Upper lobe of right lung (tissue), 1 donor: ENCODE measurements at regions not wholly inside any gene's neighbourhood (a gene's known extent, or its start where the extent isn't known, plus 50 kb on each side); places are given as distances from the start of the nearest gene placed in this dataset.
A peak's percentile ranks its signal among the peaks of the same experiment; 100 is the strongest.

Experiments
- ATAC-seq: fragments of 200-7000 bp; cut with Tn5 transposase; one replicate; pipeline ENCODE4 v1.9.1; 2020; ENCODE audit warnings: mild to moderate bottlenecking, moderate library complexity
- DNase-seq: peaks from one replicate; pipeline ENCODE4 v3.0.0-alpha.2; 2020
- H3K27ac ChIP-seq: fragments of 200-600 bp; one replicate; pipeline ENCODE4 v1.8.0; 2022
- H3K27me3 ChIP-seq: fragments of 200-600 bp; one replicate; pipeline ENCODE4 v1.8.0; 2022; ENCODE audit warnings: mild to moderate bottlenecking
- H3K36me3 ChIP-seq: fragments of 200-600 bp; one replicate; pipeline ENCODE4 v1.8.0; 2022
- H3K4me1 ChIP-seq: fragments of 200-600 bp; one replicate; pipeline ENCODE4 v1.8.0; 2022
- H3K4me3 ChIP-seq: fragments of 200-600 bp; one replicate; pipeline ENCODE4 v1.8.0; 2022; ENCODE audit warnings: mild to moderate bottlenecking
- H3K9me3 ChIP-seq: fragments of 200-600 bp; one replicate; pipeline ENCODE4 v1.8.0; 2022
- intact Hi-C: fragments of 100-400 bp; cut with DNase I; formaldehyde crosslinking; loops from one replicate; pipeline ENCODE4 v1.11.0; 2022
- TF ChIP-seq, protein P1 (sequence below): fragments of 200-600 bp; IDR thresholded peaks from one replicate; pipeline ENCODE4 v1.8.0; 2022; ENCODE audit warnings: antibody characterized with exemption
- donor health status: DM: no; HTN: yes; CAD: no; lungs with severe emphysema.

DNA sequence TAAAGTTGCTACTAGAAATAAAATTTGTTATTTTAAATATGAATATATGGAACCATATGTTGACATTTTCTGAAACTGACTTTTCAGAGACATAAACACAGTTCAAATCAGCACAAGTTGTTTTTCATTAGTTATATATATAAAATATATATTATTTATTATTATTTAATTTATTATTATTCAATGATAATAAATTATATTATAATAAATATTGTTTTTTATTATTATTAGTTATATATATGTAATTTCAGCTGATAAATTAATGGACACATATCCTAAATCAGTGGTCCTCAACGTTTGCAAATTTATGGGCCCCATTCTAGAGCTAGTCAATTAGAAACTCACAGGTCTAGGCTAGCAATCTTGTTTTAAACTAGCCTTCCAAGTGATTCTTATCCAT lies 809.3 kb downstream of the C4orf33 start:
- TF ChIP-seq, protein P1, sequence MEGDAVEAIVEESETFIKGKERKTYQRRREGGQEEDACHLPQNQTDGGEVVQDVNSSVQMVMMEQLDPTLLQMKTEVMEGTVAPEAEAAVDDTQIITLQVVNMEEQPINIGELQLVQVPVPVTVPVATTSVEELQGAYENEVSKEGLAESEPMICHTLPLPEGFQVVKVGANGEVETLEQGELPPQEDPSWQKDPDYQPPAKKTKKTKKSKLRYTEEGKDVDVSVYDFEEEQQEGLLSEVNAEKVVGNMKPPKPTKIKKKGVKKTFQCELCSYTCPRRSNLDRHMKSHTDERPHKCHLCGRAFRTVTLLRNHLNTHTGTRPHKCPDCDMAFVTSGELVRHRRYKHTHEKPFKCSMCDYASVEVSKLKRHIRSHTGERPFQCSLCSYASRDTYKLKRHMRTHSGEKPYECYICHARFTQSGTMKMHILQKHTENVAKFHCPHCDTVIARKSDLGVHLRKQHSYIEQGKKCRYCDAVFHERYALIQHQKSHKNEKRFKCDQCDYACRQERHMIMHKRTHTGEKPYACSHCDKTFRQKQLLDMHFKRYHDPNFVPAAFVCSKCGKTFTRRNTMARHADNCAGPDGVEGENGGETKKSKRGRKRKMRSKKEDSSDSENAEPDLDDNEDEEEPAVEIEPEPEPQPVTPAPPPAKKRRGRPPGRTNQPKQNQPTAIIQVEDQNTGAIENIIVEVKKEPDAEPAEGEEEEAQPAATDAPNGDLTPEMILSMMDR = no peak
- ATAC-seq (no peak), DNase-seq (no peak)
- no peaks in the 10 kb centered on the region for H3K36me3 ChIP-seq
- no peaks in the 10 kb centered on the region for H3K4me1 ChIP-seq
- H3K27me3 ChIP-seq = no peaks in the 10 kb centered on the region
- intact Hi-C loops = no loop called here
- no peak overlapping the region for H3K27ac ChIP-seq
- no peak overlapping the region for H3K4me3 ChIP-seq
- no peaks in the 10 kb centered on the region for H3K9me3 ChIP-seq

DNA sequence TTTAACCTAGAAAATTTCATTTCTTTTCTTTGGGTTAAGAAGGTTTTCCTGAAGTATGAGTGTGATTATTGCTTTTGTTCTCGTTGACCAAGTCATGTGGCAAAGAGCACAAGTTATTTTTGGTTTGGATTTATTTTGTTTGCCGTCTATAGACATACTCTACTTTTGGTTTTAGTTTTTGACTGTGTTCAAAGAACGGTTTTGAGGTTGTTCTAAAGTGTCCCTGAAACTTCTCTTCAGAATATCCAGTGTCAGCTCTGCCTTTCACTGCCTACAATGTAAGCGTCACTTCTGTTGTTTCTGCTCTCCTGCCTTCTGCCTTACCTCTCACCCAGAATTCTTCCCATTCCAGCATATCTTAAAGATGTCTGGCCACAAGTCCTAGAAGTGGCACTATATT lies 812.2 kb downstream of the C4orf33 start:
- DNase-seq (no peak), ATAC-seq (no peak)
- TF ChIP-seq, protein P1 = no peak
- intact Hi-C loops = no loop called here
- no peak overlapping the region for H3K27ac ChIP-seq
- no peaks in the 10 kb centered on the region for H3K27me3 ChIP-seq
- no peaks in the 10 kb centered on the region for H3K36me3 ChIP-seq
- H3K4me1 ChIP-seq = no peaks in the 10 kb centered on the region
- no peak overlapping the region for H3K4me3 ChIP-seq
- H3K9me3 ChIP-seq = no peaks in the 10 kb centered on the region

DNA sequence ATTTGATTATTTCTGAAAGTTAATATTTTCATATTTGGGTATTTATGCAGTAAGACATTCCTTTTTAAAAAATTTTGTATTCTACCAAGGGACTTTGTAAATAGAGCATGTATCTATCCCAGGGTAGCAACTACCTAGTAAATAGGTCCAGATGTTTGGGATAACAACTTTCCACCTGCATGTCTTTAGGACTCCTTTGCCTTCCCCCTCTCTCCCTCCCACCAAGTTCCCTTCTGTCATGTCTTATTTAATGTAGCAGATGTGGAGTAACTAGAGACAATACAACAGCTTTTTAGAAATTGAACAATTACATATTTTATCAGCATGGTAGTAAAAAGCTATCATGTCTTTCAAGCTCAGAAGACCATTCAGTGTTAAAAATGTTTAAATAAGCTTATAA lies 821.0 kb downstream of the C4orf33 start:
- Histone ChIP-seq H3K36me3 (no peaks in the 10 kb centered on the region), H3K27me3 (no peaks in the 10 kb centered on the region), H3K27ac (no peak overlapping the region), H3K9me3 (no peaks in the 10 kb centered on the region), H3K4me3 (no peak overlapping the region), H3K4me1 (no peaks in the 10 kb centered on the region)
- TF ChIP-seq, protein P1 = no peak
- intact Hi-C loops = no loop called here
- DNase-seq (no peak), ATAC-seq (no peak)

DNA sequence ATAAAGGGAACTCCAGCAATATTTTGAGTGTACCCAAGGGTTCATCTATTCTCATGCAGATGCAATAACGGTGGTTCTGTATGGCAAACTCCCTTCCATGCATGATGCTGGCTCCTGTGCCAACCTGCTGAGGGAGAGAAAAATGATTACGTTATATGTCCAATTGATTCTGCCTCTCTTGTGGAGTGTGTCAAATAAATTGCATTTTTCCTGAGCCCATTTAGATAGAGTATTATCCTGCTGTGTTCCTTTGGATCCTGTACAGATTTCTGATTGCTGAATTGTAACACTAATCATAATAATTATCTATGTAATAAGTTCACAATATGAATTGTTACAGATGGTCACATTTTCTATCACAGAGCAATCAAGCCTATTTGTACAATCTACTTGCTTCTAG lies 821.7 kb downstream of the C4orf33 start:
- TF ChIP-seq, protein P1 = no peak
- H3K4me3 ChIP-seq = no peak overlapping the region
- intact Hi-C loops = no loop called here
- H3K9me3 ChIP-seq = no peaks in the 10 kb centered on the region
- ATAC-seq (no peak), DNase-seq (no peak)
- H3K4me1 ChIP-seq = no peaks in the 10 kb centered on the region
- no peaks in the 10 kb centered on the region for H3K36me3 ChIP-seq
- H3K27me3 ChIP-seq = no peaks in the 10 kb centered on the region
- H3K27ac ChIP-seq = no peak overlapping the region

DNA sequence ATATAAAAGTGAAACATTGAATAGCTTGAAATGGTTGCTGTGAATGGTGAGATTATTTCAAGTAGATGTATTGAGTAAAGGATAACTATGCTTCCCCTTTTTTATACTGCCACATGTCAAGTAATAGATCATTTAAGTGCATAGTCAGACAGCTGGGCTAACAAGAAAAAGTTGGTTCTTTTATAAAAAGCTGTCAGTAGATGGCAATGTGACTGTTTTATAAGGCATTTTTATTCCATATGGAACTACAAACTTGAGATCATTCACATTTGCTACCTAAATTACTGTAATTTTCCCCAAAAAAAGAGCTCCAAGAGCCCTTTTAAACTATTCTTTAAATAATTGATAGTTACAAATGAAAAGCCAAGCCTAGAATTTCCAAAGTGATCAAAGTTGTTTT lies 831.0 kb downstream of the C4orf33 start:
- ATAC-seq = no peak
- DNase-seq = no peak
- Histone ChIP-seq H3K9me3 (no peaks in the 10 kb centered on the region), H3K4me3 (no peak overlapping the region), H3K27me3 (no peaks in the 10 kb centered on the region), H3K4me1 (no peaks in the 10 kb centered on the region), H3K27ac (no peak overlapping the region), H3K36me3 (no peaks in the 10 kb centered on the region)
- TF ChIP-seq, protein P1 = no peak
- intact Hi-C loops = no loop called here

DNA sequence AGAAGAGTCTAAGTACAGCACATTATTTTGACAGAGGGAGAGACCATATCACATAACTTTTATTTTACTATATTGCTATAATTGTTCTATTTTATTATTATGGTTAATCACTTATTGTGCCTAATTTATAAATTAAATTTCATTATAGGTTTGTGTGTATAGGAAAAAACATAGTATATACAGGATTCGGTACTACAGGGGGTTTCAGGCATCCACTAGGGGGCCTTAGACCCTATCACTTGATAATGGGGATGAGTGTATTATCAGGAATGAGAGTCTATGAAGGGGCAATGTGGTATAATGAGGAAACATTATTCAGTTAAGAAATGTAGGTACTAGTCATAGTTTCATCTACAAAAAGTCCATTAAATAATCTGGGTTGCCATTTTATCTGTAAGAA lies 833.1 kb downstream of the C4orf33 start:
- no peak for DNase-seq
- intact Hi-C loops = no loop called here
- TF ChIP-seq, protein P1 = peak; percentile 12
- ATAC-seq = no peak
- Histone ChIP-seq H3K27me3 (no peaks in the 10 kb centered on the region), H3K27ac (no peak overlapping the region), H3K9me3 (no peaks in the 10 kb centered on the region), H3K4me1 (no peaks in the 10 kb centered on the region), H3K36me3 (no peaks in the 10 kb centered on the region), H3K4me3 (no peak overlapping the region)
